HFF-Myc (cell line): ENCODE measurements at regions not wholly inside any gene's neighbourhood (a gene's known extent, or its start where the extent isn't known, plus 50 kb on each side); places are given as distances from the start of the nearest gene placed in this dataset.
"Not testable (repeated sequence)": the region's sequence is repeated elsewhere in the genome, so short reads cannot be mapped to it uniquely, and the experiment has no call there.

Experiments used
- DNase-seq: peaks from one replicate; pipeline ENCODE4 v3.0.0-alpha.2; 2011; ENCODE audit warnings: low read depth; ENCODE audit errors: extremely low read depth
- H3K4me3 ChIP-seq: replicated peaks from 2 replicates; pipeline ENCODE4 v1.5.1; 2011; ENCODE audit warnings: low read depth, mild to moderate bottlenecking, control low read depth, low read length
- TF ChIP-seq, protein P1 (sequence below): IDR thresholded peaks from 2 replicates; pipeline ENCODE4 v1.5.1; 2012; ENCODE audit warnings: mild to moderate bottlenecking, low read depth, low read length, control low read depth; ENCODE audit errors: missing control alignments

GRCh38 chr1:89436856-89437255 lies 73.0 kb downstream of the GBP6 start:
- no peak for DNase-seq
- TF ChIP-seq, protein P1, sequence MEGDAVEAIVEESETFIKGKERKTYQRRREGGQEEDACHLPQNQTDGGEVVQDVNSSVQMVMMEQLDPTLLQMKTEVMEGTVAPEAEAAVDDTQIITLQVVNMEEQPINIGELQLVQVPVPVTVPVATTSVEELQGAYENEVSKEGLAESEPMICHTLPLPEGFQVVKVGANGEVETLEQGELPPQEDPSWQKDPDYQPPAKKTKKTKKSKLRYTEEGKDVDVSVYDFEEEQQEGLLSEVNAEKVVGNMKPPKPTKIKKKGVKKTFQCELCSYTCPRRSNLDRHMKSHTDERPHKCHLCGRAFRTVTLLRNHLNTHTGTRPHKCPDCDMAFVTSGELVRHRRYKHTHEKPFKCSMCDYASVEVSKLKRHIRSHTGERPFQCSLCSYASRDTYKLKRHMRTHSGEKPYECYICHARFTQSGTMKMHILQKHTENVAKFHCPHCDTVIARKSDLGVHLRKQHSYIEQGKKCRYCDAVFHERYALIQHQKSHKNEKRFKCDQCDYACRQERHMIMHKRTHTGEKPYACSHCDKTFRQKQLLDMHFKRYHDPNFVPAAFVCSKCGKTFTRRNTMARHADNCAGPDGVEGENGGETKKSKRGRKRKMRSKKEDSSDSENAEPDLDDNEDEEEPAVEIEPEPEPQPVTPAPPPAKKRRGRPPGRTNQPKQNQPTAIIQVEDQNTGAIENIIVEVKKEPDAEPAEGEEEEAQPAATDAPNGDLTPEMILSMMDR, result no peak
- H3K4me3 ChIP-seq, result no peak overlapping the region

- not testable (repeated sequence) for H3K4me3 ChIP-seq, DNase-seq
Measured at GRCh38 chr1:89438301-89438700, 74.4 kb downstream of the GBP6 start.

GRCh38 chr1:89440911-89441310 lies 77.1 kb downstream of the GBP6 start:
- no peak overlapping the region for H3K4me3 ChIP-seq
- TF ChIP-seq, protein P1, result no peak
- DNase-seq, result no peak

GRCh38 chr1:89444791-89445190 lies 79.8 kb upstream of the LRRC8B start:
- TF ChIP-seq, protein P1, result no peak
- DNase-seq, result no peak
- no peak overlapping the region for H3K4me3 ChIP-seq

DNA sequence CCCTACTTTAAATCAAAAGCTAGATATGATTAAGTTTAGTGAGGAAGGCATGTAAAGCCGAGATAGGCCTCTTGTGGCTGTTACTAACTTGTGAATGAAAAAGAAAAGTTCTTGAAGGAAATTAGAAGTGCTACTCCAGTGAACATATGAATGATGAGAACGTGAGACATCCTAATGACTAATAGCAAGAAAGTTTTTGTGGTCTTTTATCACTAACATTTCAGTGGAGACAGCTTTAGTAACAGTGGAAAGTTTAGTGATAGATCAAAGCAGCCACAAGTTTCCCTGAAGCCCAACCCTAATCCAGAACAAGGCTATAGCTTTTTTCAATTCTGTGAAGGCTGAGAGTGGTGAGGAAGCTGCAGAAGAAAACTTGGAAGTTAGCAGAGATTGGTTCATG lies 73.6 kb upstream of the LRRC8B start:
- H3K4me3 ChIP-seq, result no peak overlapping the region
- TF ChIP-seq, protein P1, result no peak
- no peak for DNase-seq

GRCh38 chr1:89453123-89453972 lies 71.3 kb upstream of the LRRC8B start:
- TF ChIP-seq, protein P1, result no peak
- no peak for DNase-seq
- no peak overlapping the region for H3K4me3 ChIP-seq

GRCh38 chr1:89454845-89455521 lies 69.6 kb upstream of the LRRC8B start:
- DNase-seq, result peak; percentile 14
- TF ChIP-seq, protein P1, result peak; percentile 53
- H3K4me3 ChIP-seq, result no peak overlapping the region
